NCI-H1694 treated with DMSO at 0.1 percent for 48 hours (cell line): ENCODE measurements at regions not wholly inside any gene's neighbourhood (a gene's known extent, or its start where the extent isn't known, plus 50 kb on each side); places are given as distances from the start of the nearest gene placed in this dataset.

Experiments used
- DNase-seq: peaks from one replicate; lab custom pipeline; 2025; lab: John Stamatoyannopoulos, UW

DNA sequence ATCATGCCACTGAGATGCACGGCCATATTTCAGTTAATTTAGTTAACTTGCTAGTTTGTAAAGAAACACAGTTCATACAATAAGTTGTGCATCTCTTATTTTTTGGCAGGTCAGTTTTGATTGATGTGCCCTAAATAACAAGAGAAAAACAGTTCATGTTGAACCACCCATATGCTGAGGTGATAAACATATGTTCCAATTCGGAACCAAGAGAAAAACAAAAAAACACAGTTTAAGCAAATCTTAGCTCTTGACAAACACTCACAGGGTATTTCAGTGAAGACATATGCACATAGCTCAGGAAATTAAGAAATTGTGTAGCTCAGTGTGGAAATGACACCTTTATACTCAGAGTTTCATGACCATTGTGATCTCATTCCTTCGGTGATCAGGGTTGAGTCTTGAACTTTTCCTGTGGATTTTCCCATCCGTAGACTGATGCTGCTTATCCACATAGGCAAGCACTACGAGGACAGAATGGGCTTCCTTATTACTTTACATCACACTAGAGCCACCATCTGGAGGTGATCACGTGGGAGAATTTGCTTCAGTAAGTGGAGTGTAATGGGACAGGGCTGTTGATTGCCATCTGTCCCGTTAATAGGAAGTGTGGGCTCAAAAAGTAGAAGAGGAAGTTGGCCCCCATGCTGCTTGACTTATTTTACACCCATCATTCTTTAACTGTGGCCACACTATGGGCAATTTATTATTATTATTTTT lies 773.0 kb downstream of the MTRR start:
- DNase-seq: peak; percentile 96

DNA sequence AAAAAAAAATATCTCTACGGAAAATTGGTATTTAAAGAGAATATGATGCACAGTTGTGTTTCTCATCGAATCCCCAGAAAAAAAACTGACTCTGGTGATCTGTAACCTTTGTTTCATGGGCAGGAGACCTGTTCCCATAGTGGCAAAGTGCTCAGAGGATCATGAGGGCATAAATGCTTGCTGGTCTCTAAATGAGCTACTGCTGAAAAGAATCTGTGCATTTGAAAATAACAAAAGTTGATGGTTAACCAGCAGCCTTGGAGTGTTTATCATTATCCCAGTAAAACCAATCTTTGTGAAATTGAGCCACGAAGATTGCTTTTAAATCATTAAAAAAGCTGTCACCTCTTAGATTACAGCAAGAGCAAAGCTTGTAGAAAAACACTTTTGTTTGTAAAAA lies 775.4 kb downstream of the MTRR start:
- no peak for DNase-seq

DNA sequence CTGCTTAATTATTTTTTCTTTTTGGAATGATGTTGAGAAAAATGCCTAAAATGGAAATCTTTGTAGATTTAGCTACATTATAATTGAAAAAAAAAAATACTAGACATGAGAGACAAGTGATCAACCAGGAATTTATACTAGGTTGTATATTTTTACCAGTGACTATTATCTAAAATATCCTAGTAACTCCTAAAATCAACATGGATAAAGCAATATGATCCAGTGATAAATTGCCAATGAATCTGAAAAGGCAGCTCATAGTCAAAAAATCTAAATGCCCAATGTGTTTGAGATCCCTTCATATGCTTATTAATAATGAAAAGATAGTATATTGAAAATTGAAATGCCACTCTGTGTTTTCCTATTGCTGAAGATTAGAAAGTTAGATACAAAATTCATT lies 778.2 kb downstream of the MTRR start:
- DNase-seq: no peak

DNA sequence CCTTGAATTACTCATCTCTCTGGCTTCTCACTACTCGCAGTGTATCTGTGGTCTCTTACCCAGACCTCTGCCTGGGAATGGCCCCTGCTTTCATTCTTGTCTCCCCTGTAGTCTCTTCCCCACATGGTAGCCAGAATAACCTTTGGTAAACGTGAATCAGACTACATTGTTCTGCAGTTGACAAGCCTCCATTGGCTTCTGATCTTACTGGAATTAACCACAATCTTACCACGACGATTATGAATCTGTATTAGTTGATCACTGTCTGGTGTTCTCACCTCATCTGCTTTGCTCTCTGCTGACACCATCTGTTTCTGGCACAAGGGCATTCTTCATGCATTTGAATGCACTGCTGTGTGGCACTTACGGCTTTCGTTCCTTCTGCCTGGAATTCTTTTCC lies 781.2 kb downstream of the MTRR start:
- peak; percentile 82 for DNase-seq

DNA sequence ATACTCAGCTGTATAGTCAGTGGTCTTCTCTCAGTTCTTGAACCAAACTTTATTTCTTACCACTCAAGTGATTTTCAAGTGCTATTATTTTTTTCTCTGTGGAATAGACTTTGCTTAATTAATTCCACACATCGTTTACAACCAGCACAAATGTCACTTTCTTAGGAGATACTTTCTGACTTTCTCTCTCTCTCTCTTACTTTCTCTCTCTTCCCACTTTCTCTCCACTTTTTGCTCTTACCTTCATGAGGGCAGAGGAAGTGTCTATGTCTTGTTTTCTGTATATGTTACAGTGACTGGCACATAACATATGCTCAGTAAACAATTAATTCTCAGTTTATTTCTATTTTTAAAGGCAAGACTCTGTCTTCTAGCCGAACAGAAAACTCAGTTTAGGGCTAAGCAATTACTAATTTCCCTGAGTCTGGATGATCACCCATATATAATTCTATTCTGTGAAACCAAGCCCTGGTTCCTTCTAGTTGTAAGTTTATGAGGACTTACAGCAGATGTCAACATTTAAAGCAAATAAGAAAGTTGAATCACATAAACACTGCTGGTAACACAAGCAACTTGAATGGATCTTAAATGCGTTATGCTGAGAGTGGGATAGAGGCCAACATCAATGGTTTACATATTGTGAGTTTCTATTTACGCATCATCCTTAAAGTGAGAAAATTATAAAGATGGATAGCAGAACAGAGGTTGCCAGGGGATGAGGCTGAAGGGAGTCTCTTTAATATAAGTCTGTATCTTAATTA lies 791.4 kb downstream of the MTRR start:
- no peak for DNase-seq

DNA sequence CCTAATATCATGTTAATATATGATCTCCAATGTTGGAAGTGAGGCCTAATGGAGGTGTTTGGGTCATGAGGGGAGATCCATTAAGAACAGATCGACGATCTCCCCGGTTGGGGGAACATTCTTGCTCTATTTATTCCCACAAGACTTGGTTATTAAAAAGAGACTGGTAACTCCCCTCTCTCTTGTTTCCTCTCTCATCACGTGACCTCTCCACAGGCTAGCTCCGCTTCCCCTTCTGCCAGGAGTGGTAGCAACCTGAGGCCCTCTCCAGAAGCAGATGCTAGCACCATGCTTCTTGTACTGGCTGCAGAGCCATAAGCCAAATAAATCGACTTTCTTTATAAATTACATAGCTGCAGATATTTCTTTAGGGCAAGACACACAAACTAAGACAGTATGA lies 794.4 kb downstream of the MTRR start:
- DNase-seq: no peak

DNA sequence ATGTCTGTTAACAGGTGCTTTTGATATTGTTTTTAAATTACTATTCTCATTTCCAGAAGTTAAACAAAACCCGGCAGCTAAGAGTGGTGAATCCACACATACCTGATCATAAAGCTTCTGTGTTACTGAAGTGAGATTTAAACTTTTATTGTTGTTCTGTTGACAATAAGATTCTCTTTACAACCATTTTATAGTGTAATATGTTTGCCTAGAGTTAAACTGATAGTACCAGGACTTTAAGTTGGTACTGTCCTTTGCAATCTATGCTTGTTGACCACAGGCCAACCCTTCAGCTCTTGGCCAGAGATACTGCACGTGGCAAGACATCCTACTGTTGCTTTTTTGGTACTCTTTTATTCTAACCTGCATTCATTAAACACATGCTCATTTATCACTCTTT lies 806.2 kb downstream of the MTRR start:
- no peak for DNase-seq

DNA sequence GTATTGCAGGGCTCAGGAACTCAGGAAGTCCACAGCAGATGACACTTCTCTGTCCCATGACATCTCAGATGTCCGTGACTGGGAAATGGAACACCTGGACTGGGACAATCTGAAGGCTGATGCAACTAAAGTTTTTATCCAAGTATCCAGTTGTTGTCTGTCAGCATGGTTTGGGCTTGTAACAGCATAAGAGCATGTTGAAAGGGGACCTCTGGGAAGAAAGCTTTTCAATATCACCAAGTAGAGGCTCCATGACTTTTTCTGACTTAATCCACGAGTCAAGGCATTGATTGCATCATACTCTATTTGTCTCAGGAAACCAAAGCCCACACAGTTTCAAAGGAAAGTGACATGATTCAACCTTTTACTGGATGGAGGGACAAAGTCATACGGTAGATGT lies 807.7 kb downstream of the MTRR start:
- no peak for DNase-seq

DNA sequence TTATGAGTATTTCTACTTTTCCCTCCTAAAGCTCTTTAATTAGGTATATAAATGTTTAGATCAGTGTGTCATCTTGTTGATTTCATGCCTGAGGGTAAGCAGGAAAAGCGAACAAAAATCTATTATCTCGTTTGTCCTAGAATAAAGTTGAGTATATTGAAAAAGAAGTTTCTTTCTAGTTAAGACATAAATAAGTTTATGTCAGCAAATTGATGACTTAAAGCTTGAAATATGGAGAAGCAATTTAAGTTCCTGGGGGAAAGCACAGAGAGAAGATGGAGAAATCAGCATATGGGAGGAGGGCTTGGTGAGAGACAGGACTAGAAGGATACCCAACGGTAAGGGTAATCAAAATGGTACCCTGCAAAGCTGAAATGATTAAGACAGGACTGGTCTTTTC lies 813.4 kb downstream of the MTRR start:
- no peak for DNase-seq

DNA sequence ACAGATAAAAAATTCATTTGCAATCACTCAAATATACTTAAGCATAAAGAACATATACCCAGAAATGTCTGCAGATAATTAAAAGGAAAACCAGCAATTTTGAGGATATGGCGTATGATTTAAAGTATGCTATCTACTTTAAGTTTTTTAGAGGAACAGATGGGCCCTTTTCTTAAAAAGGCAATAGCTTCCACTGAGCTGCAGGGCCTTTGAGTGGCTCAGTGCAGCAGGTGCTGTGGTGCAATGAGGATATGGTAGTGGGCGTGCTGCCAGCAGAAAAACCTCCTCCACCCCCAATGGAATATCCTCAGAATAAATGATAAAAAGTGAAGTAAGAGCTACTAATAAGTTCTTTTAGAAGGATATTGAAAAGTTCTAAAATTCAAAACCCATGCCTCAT lies 814.5 kb downstream of the MTRR start:
- peak; percentile 71 for DNase-seq

DNA sequence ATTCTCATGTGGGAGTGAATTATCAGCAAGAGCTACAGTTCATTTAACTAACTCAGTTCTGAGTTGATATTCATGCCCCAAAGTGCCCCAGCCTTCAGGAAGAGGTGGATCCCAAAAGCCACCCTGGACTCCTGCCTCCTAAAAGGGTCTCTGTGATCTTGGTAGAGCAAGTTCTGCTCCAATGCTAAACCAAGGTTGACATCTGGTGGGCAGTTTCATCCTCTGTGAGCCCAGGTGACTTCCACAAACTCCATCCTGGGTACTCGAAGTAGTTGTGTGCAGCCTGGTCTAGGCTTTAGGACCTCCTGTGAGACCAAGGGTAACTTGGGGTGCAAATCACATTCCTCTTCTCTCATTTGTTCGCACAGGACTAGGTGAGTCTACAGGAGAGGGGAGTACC lies 816.8 kb downstream of the MTRR start:
- peak; percentile 30 for DNase-seq

DNA sequence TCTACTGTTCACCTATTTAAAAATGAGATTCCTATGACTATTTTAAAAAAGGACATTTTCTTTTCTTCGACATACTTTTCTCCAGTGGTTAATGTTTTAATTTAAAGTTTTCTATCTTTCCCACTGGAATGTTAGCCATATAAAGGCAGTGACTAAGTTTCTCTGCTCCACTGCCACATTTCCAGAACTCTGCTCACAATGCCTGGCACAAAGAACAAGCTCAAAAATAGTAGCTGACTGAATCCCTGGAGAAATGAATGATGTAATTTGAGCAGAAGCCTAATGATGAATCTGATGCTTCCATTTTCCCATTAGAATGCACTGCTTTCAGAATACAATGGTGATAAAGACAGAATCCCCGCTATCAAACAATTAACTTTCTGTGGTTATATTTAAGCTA lies 817.8 kb downstream of the MTRR start:
- DNase-seq: peak; percentile 11

DNA sequence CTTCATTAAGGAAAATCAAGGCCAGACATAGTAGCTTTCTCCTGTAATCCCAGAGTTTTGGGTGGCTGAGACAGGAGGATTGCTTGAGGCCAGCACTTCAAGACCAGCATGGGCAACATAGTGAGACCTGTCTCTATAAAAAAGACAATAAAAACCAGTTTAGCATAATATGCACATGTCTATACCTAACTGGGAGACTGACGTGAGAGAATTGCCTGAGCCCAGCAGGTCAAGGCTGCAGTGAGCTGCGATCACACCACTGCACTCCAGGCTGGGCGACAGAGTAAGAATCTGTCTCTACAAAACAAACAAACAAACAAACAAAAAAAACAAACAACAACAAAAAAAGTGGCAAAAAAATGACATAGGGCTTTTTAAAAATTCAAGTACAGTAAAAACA lies 820.8 kb downstream of the MTRR start:
- DNase-seq: no peak

DNA sequence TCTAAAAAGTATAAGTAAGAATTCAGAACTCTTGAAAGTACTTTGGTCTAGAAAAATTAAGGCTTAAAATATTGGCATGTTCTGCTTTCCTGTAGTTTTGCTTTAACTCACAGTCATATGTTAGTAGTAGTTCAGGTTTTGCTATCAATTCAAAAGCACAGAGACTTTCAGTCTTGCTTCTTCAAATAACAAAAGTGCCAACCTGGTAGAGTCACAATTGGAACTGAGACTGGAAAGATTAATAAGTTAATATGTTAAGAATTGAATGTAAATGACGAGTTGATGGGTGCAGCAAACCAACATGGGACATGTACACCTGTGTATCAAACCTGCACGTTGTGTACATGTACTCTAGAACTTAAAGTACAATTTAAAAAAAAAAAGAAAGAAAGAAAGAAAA lies 822.3 kb downstream of the MTRR start:
- DNase-seq: no peak

DNA sequence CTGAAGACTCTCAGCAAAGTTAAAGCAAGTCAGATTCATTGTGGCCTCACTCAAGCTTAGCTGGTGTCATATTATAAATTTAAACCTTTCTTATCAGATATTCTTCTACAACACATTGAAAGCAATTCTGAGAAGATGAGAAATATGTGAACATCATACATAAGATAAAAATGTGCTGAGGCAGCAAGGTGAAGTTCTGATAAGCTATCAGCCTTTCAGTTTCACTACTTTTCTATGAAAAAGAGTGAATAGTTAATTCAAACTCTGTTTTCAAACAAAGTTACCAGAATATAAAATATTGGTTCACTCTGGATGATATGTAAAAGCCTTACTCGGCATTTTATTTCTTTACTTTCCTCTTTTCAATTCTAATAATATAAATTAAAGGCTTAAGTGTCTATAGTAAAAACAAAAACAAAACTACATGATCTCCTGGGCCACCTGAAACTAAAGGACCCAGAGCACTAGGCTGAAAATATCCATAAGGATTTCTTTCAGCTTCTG lies 824.4 kb downstream of the MTRR start:
- DNase-seq: no peak

DNA sequence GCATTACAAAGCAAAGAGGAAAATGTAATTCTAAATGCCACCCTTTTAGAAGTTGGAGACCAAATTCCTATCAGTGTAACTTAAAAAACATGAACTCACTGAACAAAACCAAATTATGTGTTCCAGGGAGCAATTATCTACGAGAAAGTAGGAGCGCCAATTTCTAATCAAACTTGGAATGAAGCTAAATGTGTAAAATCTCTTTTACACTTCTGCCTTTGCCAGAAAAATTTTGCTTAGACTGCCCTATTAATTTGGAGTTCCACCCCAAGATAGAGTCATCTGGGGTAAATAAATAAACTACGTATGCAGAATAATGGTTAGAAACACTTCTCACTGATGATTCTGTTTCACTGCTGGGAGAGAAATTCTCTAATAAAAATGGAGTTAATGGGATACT lies 825.6 kb downstream of the MTRR start:
- DNase-seq: no peak

DNA sequence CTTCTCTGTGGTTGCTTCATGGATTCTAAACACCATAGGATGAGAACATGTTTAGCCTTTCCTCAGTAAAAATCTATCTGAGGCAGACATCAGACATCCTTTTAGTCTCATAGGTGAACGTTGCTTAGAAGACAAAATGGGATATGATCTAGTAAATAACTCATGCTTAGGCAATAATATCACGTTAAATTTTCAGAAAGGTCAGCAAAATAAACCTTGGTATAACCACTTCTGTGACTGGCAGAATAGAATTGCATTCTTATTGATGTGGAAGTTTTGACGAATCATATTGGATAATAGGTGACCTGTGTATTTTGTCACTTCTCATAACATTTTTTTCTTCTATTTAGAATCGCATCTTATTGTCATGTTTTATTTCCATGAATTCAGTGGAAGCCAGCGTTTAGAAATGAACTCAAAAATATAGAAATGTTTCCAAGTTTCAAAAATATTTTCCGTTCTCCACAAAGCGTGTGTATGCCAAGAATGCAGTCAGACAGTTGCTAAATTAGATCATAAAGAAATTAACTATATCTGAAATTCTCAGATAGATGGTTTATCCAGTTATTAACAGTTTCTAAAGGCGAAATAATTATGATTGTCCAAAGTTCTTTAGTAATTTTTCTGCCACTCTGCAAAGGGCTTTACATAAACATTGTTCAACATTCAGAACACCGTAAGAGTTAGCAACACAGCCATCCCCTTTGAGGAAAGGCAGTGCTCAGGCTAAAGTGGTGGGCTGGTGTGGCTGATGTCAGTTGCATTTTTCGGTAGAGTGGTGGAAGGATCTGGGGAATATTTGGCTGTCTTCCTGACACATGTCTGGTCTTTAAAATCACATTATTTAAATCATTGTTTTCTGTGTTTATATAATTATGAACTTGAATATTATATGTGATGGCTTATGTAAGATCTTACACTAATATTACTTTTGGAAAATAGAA lies 827.2 kb downstream of the MTRR start:
- no peak for DNase-seq

DNA sequence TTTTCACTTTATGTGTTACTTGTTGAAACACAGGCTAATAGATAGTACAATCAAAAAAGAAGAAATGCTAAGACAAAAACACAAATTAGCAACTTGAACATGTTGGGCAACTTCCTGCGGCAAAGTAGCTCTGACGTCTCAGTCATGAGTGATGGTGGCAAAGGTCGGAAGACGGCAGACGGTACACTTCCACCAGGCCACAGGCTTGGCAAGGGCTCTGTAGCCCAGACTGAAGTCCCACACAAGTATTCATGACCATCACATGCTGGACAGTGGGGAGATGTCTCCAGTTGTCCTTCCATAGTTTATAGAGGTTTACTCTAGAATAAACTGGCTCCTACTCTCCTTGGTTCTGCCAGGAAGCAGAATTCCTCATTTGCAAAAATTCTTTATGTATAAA lies 831.3 kb downstream of the MTRR start:
- DNase-seq: no peak

DNA sequence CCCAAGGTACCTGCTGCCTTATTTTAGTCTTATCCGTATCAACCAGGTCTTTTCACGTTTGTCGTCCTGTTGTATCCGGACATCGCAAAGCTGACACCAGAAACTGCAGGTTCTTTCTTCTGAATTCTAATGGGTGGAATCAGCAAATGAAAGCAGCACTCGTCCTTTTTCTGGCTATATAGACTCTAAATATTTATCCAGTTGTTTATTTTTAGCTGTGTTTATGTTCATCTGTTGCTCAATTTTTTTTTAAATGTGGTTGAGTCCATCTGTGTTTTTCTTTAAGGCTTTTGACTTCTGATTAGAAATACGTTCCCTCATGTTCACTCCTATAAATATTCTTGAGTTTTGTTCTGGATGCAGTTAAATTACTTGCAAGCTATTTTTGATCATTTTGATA lies 831.7 kb downstream of the MTRR start:
- DNase-seq: no peak

DNA sequence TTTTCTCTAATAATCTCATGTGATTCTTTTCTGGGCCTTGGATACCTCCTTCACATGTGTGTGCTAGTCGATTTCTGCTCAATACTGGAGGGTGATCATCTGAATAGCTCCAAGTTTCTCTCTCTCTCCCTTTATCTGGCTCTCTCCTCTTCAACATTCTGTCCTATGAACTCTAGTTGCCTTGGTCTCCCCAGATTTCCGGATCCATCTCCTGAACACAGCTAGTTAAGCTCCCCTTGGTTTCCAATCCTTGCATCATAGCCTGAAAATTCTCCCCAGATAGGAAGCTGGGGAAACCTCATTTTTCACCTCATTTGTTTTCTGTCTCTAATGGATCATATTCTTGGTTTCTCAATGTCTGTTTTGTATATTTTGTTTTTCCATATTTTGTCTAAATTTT lies 832.3 kb downstream of the MTRR start:
- no peak for DNase-seq

DNA sequence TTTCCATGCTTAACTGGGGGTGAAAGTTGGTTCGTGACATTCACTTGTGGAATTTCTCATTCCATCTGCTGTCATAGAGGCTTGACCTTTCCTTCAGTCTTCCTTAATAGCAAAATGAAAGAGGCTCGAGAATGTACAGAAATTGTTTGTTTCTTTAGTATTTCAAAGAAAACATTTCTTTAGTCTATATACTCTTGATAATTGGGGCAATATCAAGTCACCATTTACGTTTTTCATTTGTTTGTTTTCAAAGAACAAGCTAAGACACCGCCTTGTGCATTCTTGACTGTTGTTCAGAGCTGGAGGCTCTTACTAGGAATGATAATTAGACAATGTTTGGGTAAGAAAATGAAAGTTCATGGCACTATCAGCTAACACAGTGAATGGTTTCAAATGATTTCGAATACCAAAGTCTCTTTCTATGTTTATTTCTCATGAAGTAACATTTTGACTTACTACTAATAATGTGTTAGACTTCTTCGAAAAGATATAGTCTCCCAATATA lies 835.4 kb downstream of the SEMA5A start:
- DNase-seq: no peak

DNA sequence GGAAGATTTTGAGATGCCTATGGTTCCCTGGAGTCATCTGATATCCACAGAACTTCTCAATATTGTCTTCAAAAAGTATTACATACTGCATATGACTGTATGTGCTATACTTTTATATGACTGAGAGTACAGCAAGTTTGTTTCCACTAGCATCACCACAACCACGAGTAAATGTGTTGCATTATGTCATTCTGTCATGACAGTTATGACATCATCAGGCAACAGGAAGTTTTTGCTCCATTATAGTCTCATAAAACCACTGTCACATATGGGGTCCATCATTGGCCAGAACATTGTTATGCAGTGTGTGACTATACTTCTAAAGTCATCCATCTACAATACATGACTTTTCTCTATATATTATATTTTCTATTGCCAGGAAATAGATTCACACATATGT lies 831.7 kb downstream of the SEMA5A start:
- no peak for DNase-seq
